ENCODE measurements at regions not wholly inside any gene's neighbourhood (a gene's known extent, or its start where the extent isn't known, plus 50 kb on each side); places are given as distances from the start of the nearest gene placed in this dataset.

GRCh38 chr6:113405326-113406047 is 451.7 kb upstream of the MARCKS start:
- no peak for TF ChIP-seq CTCF (IDR thresholded peaks at IDR 0.05; ENCODE audit: low read depth, low read length, missing input control)
- no peak for TF ChIP-seq JUND (IDR thresholded peaks at IDR 0.05)
- TF ChIP-seq YY1 (IDR thresholded peaks at IDR 0.05): no peak
- TF ChIP-seq REST (IDR thresholded peaks at IDR 0.05): no peak
- no peak for TF ChIP-seq ATF3 (IDR thresholded peaks at IDR 0.05)
- no peak for TF ChIP-seq ZBTB33 (IDR thresholded peaks at IDR 0.05)
- TF ChIP-seq MAX (IDR thresholded peaks at IDR 0.05): no peak
- TF ChIP-seq NR2F2 (IDR thresholded peaks at IDR 0.05): no peak
- TF ChIP-seq TAF1 (conservative IDR thresholded peaks at IDR 0.05): no peak
- TF ChIP-seq SP1 (IDR thresholded peaks at IDR 0.05): no peak
